ENCODE measurements at regions not wholly inside any gene's neighbourhood (a gene's known extent, or its start where the extent isn't known, plus 50 kb on each side); places are given as distances from the start of the nearest gene placed in this dataset.

GRCh38 chr4:78687818-78688217 lies 88.3 kb upstream of the BMP2K start:
- peaks cover 0 to 37% (median 21%) of the 10 kb centered on the region in 12 donors for H3K4me1 ChIP-seq
- H3K36me3 ChIP-seq, result no peaks in the 10 kb centered on the region
- DNase-seq (no peak), ATAC-seq (no peak)
- 59 to 72% (median 63%) methylated on average over 3 of the region's 3 CpGs for WGBS, 4 donors
- H3K4me3 ChIP-seq, result no peak overlapping the region
- H3K27me3 ChIP-seq, result no peaks in the 10 kb centered on the region
- no peak for TF ChIP-seq POLR2A (IDR thresholded peaks at IDR 0.05)
- TF ChIP-seq, protein P1, sequence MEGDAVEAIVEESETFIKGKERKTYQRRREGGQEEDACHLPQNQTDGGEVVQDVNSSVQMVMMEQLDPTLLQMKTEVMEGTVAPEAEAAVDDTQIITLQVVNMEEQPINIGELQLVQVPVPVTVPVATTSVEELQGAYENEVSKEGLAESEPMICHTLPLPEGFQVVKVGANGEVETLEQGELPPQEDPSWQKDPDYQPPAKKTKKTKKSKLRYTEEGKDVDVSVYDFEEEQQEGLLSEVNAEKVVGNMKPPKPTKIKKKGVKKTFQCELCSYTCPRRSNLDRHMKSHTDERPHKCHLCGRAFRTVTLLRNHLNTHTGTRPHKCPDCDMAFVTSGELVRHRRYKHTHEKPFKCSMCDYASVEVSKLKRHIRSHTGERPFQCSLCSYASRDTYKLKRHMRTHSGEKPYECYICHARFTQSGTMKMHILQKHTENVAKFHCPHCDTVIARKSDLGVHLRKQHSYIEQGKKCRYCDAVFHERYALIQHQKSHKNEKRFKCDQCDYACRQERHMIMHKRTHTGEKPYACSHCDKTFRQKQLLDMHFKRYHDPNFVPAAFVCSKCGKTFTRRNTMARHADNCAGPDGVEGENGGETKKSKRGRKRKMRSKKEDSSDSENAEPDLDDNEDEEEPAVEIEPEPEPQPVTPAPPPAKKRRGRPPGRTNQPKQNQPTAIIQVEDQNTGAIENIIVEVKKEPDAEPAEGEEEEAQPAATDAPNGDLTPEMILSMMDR (IDR thresholded peaks at IDR 0.05), result no peak
- intact Hi-C loops (cut with DNase I), result no loop called here
- no peak overlapping the region for H3K27ac ChIP-seq
- H3K9me3 ChIP-seq, result no peaks in the 10 kb centered on the region

DNA sequence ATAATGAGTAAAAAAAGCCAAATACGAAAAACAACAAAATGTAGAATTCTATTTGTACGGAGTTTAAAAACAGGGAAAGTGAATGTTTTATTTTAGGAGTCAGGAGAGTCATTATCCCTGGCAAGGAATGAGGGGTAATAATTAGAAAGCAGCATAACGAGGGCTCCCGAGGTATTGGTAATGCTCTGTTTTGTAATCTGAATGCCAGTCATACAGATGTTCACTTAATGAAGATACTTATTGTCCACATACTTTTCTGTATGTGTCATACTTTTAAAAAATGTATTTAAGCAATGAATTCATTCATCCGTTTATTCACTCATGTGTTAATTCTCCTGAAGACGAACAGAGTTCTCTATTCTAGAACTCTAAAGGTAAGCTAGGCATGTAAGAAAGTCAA lies 87.8 kb upstream of the BMP2K start:
- intact Hi-C loops (cut with DNase I), result no loop called here
- H3K9me3 ChIP-seq, result no peaks in the 10 kb centered on the region
- no peaks in the 10 kb centered on the region for H3K27me3 ChIP-seq
- ATAC-seq, result no peak
- no peak for DNase-seq
- no peak overlapping the region for H3K4me3 ChIP-seq
- no peak overlapping the region for H3K27ac ChIP-seq
- 64 to 74% (median 70%) methylated on average over 6 of the region's 6 CpGs for WGBS, 4 donors
- TF ChIP-seq POLR2A (IDR thresholded peaks at IDR 0.05), result no peak
- TF ChIP-seq, protein P1 (IDR thresholded peaks at IDR 0.05), result no peak
- H3K4me1 ChIP-seq, result peaks cover 0 to 40% (median 22%) of the 10 kb centered on the region in 12 donors
- no peaks in the 10 kb centered on the region for H3K36me3 ChIP-seq

- 95 to 100% (median 99%) methylated on average over 2 of the region's 2 CpGs for WGBS, 4 donors
- intact Hi-C loops (cut with DNase I), result no loop called here
- no peak overlapping the region for H3K4me3 ChIP-seq
- no peak overlapping the region for H3K27ac ChIP-seq
- no peaks in the 10 kb centered on the region for H3K9me3 ChIP-seq
- peaks cover 0 to 35% (median 18%) of the 10 kb centered on the region in 12 donors for H3K4me1 ChIP-seq
- DNase-seq (no peak), ATAC-seq (no peak)
- no peaks in the 10 kb centered on the region for H3K36me3 ChIP-seq
- TF ChIP-seq POLR2A (IDR thresholded peaks at IDR 0.05), result no peak
- TF ChIP-seq, protein P1 (IDR thresholded peaks at IDR 0.05), result no peak
- H3K27me3 ChIP-seq, result no peaks in the 10 kb centered on the region
Observed at GRCh38 chr4:78689261-78689660, 86.9 kb upstream of the BMP2K start.

DNA sequence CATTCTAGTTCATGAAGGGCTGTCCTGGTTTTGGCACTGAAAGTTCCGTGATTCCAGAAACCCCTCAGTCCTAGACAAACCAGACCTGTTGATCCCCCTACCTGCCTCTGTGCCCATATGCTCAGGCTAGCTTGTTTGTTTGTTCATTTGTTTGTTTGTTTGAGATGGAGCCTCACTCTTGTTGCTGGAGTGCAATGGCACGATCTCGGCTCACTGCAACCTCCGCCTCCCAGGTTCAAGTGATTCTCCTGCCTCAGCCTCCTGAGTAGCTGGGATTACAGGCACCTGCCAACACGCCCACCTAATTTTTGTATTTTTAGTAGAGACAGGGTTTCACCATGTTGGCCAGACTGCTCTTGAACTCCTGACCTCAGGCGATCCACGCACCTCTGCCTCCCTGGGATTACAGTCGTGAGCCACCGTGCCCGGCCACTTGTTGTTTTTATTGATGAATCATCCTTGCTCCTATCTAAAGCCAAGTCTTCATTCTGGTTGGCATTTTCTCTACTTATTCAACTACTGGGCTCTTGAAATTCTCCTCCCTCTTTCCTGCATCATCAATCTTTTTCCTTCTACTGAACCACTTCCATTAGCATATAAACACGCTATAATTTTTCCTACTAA lies 86.3 kb upstream of the BMP2K start:
- DNase-seq, result no peak
- intact Hi-C loops (cut with DNase I), result loop anchor here in 2 of 10 donors (5.0 to 10.0 kb wide), 2 partner anchors 75 to 87 kb away; partner anchors contain the start of gene BMP2K (in 1 of the 2)

More for the DNA sequence above, 86.3 kb upstream of the BMP2K start:
- WGBS, 4 donors, result 94 to 98% (median 95%) methylated on average over 11 of the region's 11 CpGs
- no peak overlapping the region for H3K4me3 ChIP-seq
- H3K9me3 ChIP-seq, result no peaks in the 10 kb centered on the region
- H3K4me1 ChIP-seq, result peaks cover 0 to 29% (median 17%) of the 10 kb centered on the region in 12 donors
- no peak overlapping the region for H3K27ac ChIP-seq
- TF ChIP-seq, protein P1 (IDR thresholded peaks at IDR 0.05), result no peak
- no peak for TF ChIP-seq POLR2A (IDR thresholded peaks at IDR 0.05)
- no peaks in the 10 kb centered on the region for H3K27me3 ChIP-seq
- H3K36me3 ChIP-seq, result no peaks in the 10 kb centered on the region
- no peak for ATAC-seq
